Right atrium auricular region (tissue), 2 donors: ENCODE measurements at regions not wholly inside any gene's neighbourhood (a gene's known extent, or its start where the extent isn't known, plus 50 kb on each side); places are given as distances from the start of the nearest gene placed in this dataset.

ENCODE experiments used
- DNase-seq: peaks from one replicate; pipeline ENCODE4 v3.0.0-alpha.2; 2019; ENCODE audit warnings: low spot score
- H3K27ac ChIP-seq, 2 donors: fragments of 200-600 bp; sonication (generic); 1 replicate in 1 of 2; 2 replicates in 1 of 2; pipeline ENCODE4 v1.5.1; 2016 to 2019
- H3K27me3 ChIP-seq, 2 donors: fragments of 200-600 bp; sonication (generic); one replicate each; pipeline versions ENCODE4 v1.5.1 to v1.6.0; 2017 to 2019
- H3K36me3 ChIP-seq: fragments of 200-600 bp; sonication (generic); one replicate; pipeline ENCODE4 v1.5.1; 2016
- H3K4me1 ChIP-seq, 2 donors: fragments of 200-600 bp; sonication (generic); one replicate each; pipeline versions ENCODE4 v1.5.1 to v1.6.0; 2017 to 2019
- H3K4me3 ChIP-seq, 2 donors: fragments of 200-600 bp; sonication (generic); 1 replicate in 1 of 2; 2 replicates in 1 of 2; pipeline ENCODE4 v1.5.1; 2017 to 2019; ENCODE audit warnings: mild to moderate bottlenecking in 1 of 2, moderate library complexity in 1 of 2
- H3K9me3 ChIP-seq, 2 donors: fragments of 200-600 bp; sonication (generic); one replicate each; pipeline ENCODE4 v1.5.1; 2019
- CTCF ChIP-seq, 2 donors: fragments of 200-600 bp; sonication (generic); IDR thresholded peaks; one replicate each; pipeline ENCODE4 v1.5.1; 2019; ENCODE audit warnings: antibody characterized with exemption in 2 of 2

- Histone ChIP-seq H3K27ac (no peak overlapping the region), H3K27me3 (no peaks in the 10 kb centered on the region), H3K4me3 (no peak overlapping the region), H3K4me1 (no peaks in the 10 kb centered on the region), H3K9me3 (no peaks in the 10 kb centered on the region), H3K36me3 (no peaks in the 10 kb centered on the region)
- DNase-seq, result no peak
- no peak for TF ChIP-seq CTCF (IDR thresholded peaks at IDR 0.05)
Observed at GRCh38 chr5:101159006-101159405, 255.9 kb upstream of the ST8SIA4 start.

GRCh38 chr5:101153526-101153925, 250.4 kb upstream of the ST8SIA4 start:
- no peak overlapping the region for H3K4me3 ChIP-seq
- no peaks in the 10 kb centered on the region for H3K27me3 ChIP-seq
- DNase-seq, result no peak
- H3K4me1 ChIP-seq, result no peaks in the 10 kb centered on the region
- no peak for TF ChIP-seq CTCF (IDR thresholded peaks at IDR 0.05)
- H3K9me3 ChIP-seq, result no peaks in the 10 kb centered on the region
- no peaks in the 10 kb centered on the region for H3K36me3 ChIP-seq
- H3K27ac ChIP-seq, result no peak overlapping the region

DNA sequence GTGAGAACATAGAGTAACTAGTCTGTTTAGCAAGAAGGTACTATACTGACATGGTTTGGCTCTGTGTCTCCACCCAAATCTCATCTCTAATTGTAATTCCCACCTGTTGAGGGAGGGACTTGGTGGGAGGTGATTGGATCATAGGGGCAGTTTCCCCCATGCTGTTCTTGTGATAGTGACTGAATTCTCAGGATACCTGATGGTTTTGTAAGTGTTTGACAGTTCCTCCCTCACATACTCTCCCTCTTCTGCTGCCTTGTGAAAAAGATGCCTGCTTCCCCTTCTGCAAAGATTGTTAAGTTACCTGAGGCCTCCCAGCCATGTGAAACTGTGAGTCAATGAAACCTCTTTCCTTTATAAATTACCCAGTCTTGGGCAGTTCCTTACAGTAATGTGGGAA, 240.4 kb upstream of the ST8SIA4 start:
- peaks cover 0 to 10% of the 10 kb centered on the region in 2 donors for H3K9me3 ChIP-seq
- no peak for DNase-seq
- no peaks in the 10 kb centered on the region for H3K4me1 ChIP-seq
- H3K36me3 ChIP-seq, result no peaks in the 10 kb centered on the region
- H3K27ac ChIP-seq, result no peak overlapping the region
- TF ChIP-seq CTCF (IDR thresholded peaks at IDR 0.05), result no peak
- H3K4me3 ChIP-seq, result no peak overlapping the region
- H3K27me3 ChIP-seq, result no peaks in the 10 kb centered on the region

DNA sequence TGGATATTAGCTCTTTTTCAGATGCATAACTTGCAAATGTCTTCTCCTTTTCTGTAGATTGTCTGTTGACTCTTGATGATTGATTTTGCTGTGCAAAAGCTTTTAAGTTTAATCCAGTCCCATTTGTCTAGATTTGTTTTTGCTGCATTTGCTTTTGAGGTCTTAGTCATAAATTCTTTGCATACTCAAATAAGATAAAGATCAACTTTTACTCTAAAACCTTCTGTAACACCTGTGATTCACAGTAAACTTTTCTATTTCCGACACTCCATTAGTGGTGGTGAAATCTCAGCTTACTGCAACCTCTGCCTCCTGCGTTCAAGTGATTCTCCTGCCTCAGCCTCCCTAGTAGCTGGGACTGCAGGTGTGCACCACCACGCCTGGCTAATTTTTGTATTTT, 239.0 kb upstream of the ST8SIA4 start:
- Histone ChIP-seq H3K36me3 (no peaks in the 10 kb centered on the region), H3K27me3 (no peaks in the 10 kb centered on the region), H3K4me3 (no peak overlapping the region), H3K27ac (no peak overlapping the region), H3K4me1 (no peaks in the 10 kb centered on the region), H3K9me3 (peaks cover 0 to 10% of the 10 kb centered on the region in 2 donors)
- no peak for TF ChIP-seq CTCF (IDR thresholded peaks at IDR 0.05)
- DNase-seq, result no peak

GRCh38 chr5:101136454-101136853, 233.4 kb upstream of the ST8SIA4 start:
- no peaks in the 10 kb centered on the region for H3K36me3 ChIP-seq
- H3K9me3 ChIP-seq, result peaks cover 0 to 10% of the 10 kb centered on the region in 2 donors
- no peak overlapping the region for H3K27ac ChIP-seq
- TF ChIP-seq CTCF (IDR thresholded peaks at IDR 0.05), result no peak
- no peaks in the 10 kb centered on the region for H3K27me3 ChIP-seq
- no peak for DNase-seq
- no peaks in the 10 kb centered on the region for H3K4me1 ChIP-seq
- H3K4me3 ChIP-seq, result no peak overlapping the region

- TF ChIP-seq CTCF (IDR thresholded peaks at IDR 0.05), result no peak
- H3K27me3 ChIP-seq, result no peaks in the 10 kb centered on the region
- no peak overlapping the region for H3K4me3 ChIP-seq
Observed at GRCh38 chr5:101123363-101123762, 220.3 kb upstream of the ST8SIA4 start.

More at GRCh38 chr5:101123363-101123762, 220.3 kb upstream of the ST8SIA4 start:
- DNase-seq, result no peak
- Histone ChIP-seq H3K9me3 (no peaks in the 10 kb centered on the region), H3K36me3 (no peaks in the 10 kb centered on the region), H3K4me1 (no peaks in the 10 kb centered on the region), H3K27ac (no peak overlapping the region)
